NCI-H1092 (cell line): ENCODE measurements at regions not wholly inside any gene's neighbourhood (a gene's known extent, or its start where the extent isn't known, plus 50 kb on each side); places are given as distances from the start of the nearest gene placed in this dataset.

Experiments used
- DNase-seq: peaks from one replicate; lab custom pipeline; 2025; lab: John Stamatoyannopoulos, UW

- no peak for DNase-seq
These were observed 138.6 kb downstream of the C5orf15 start for GRCh38 chr5:133829786-133830185.

GRCh38 chr5:133828722-133829121 lies 139.7 kb downstream of the C5orf15 start:
- no peak for DNase-seq

- DNase-seq: no peak
These were observed 140.6 kb downstream of the C5orf15 start for GRCh38 chr5:133827830-133828229.

GRCh38 chr5:133827011-133827410 lies 141.4 kb downstream of the C5orf15 start:
- peak; percentile 76 for DNase-seq

GRCh38 chr5:133825631-133826289 lies 142.7 kb downstream of the C5orf15 start:
- peak; percentile 42 for DNase-seq

- no peak for DNase-seq
These were observed 143.7 kb downstream of the C5orf15 start for GRCh38 chr5:133824661-133825254.

GRCh38 chr5:133821889-133822288 lies 146.5 kb downstream of the C5orf15 start:
- DNase-seq: no peak

- no peak for DNase-seq
These were observed 147.1 kb downstream of the C5orf15 start for GRCh38 chr5:133821311-133821741.

- DNase-seq: no peak
These were observed 147.9 kb downstream of the C5orf15 start for GRCh38 chr5:133820507-133820906.

- no peak for DNase-seq
These were observed 148.4 kb downstream of the C5orf15 start for GRCh38 chr5:133819977-133820471.

- no peak for DNase-seq
These were observed 149.4 kb downstream of the C5orf15 start for GRCh38 chr5:133818869-133819600.

GRCh38 chr5:133818031-133818431 lies 150.4 kb downstream of the C5orf15 start:
- DNase-seq: no peak

GRCh38 chr5:133817456-133817855 lies 151.0 kb downstream of the C5orf15 start:
- DNase-seq: no peak

- no peak for DNase-seq
These were observed 151.6 kb downstream of the C5orf15 start for GRCh38 chr5:133816791-133817190.

GRCh38 chr5:133814152-133814551 lies 154.3 kb downstream of the C5orf15 start:
- DNase-seq: no peak

- DNase-seq: no peak
These were observed 157.3 kb downstream of the C5orf15 start for GRCh38 chr5:133811168-133811567.

- no peak for DNase-seq
These were observed 158.6 kb downstream of the C5orf15 start for GRCh38 chr5:133809801-133810200.

GRCh38 chr5:133807348-133807747 lies 161.1 kb downstream of the C5orf15 start:
- no peak for DNase-seq

- DNase-seq: no peak
These were observed 161.6 kb downstream of the C5orf15 start for GRCh38 chr5:133806847-133807246.

- DNase-seq: peak; percentile 12
These were observed 166.3 kb downstream of the C5orf15 start for GRCh38 chr5:133801955-133802751.

- DNase-seq: no peak
These were observed 167.0 kb downstream of the C5orf15 start for GRCh38 chr5:133801431-133801830.

GRCh38 chr5:133799571-133800237 lies 168.7 kb downstream of the C5orf15 start:
- no peak for DNase-seq
